ENCODE measurements at regions not wholly inside any gene's neighbourhood (a gene's known extent, or its start where the extent isn't known, plus 50 kb on each side); places are given as distances from the start of the nearest gene placed in this dataset.

GRCh38 chr7:41093141-41093540, 609.7 kb downstream of the INHBA start:
- no peaks in the 10 kb centered on the region for H3K27me3 Mint-ChIP-seq
- POLR2A ChIA-PET: no interaction called here
- H3K4me3 Mint-ChIP-seq: no peak overlapping the region
- H3K4me1 Mint-ChIP-seq: no peaks in the 10 kb centered on the region
- H3K27ac Mint-ChIP-seq: no peak overlapping the region
- H3K36me3 Mint-ChIP-seq (ENCODE audit: low read depth): no peaks in the 10 kb centered on the region
- no peak for ATAC-seq (ENCODE audit: low read depth)
- no peak for TF ChIP-seq CTCF (IDR thresholded peaks at IDR 0.05)
- intact Hi-C loops (cut with micrococcal nuclease): no loop called here
- H3K9me3 Mint-ChIP-seq: peaks cover 8% of the 10 kb centered on the region
- DNase-seq: no peak
- CTCF ChIA-PET: no interaction called here

- Mint-ChIP-seq H3K9me3 (peaks cover 8% of the 10 kb centered on the region), H3K4me3 (no peak overlapping the region), H3K27me3 (no peaks in the 10 kb centered on the region), H3K27ac (no peak overlapping the region), H3K4me1 (no peaks in the 10 kb centered on the region), H3K36me3 (ENCODE audit: low read depth) (no peaks in the 10 kb centered on the region)
- POLR2A ChIA-PET: no interaction called here
- CTCF ChIA-PET: no interaction called here
- ATAC-seq (ENCODE audit: low read depth) (no peak), DNase-seq (no peak)
- no peak for TF ChIP-seq CTCF (IDR thresholded peaks at IDR 0.05)
- intact Hi-C loops (cut with micrococcal nuclease): no loop called here
Measured at GRCh38 chr7:41085244-41085643, 617.6 kb downstream of the INHBA start.

GRCh38 chr7:41084381-41084780, 618.5 kb downstream of the INHBA start:
- intact Hi-C loops (cut with micrococcal nuclease): no loop called here
- H3K9me3 Mint-ChIP-seq: peaks cover 4% of the 10 kb centered on the region
- H3K4me3 Mint-ChIP-seq: no peak overlapping the region
- no peaks in the 10 kb centered on the region for H3K27me3 Mint-ChIP-seq
- ChIA-PET POLR2A (no interaction called here), CTCF (no interaction called here)
- no peaks in the 10 kb centered on the region for H3K36me3 Mint-ChIP-seq (ENCODE audit: low read depth)
- H3K4me1 Mint-ChIP-seq: no peaks in the 10 kb centered on the region
- no peak for DNase-seq
- no peak for ATAC-seq (ENCODE audit: low read depth)
- TF ChIP-seq CTCF (IDR thresholded peaks at IDR 0.05): no peak
- no peak overlapping the region for H3K27ac Mint-ChIP-seq

- DNase-seq (no peak), ATAC-seq (ENCODE audit: low read depth) (no peak)
- ChIA-PET CTCF (no interaction called here), POLR2A (no interaction called here)
- Mint-ChIP-seq H3K4me1 (no peaks in the 10 kb centered on the region), H3K27me3 (peaks cover 3% of the 10 kb centered on the region), H3K36me3 (ENCODE audit: low read depth) (no peaks in the 10 kb centered on the region), H3K27ac (no peak overlapping the region), H3K4me3 (no peak overlapping the region), H3K9me3 (no peaks in the 10 kb centered on the region)
- TF ChIP-seq CTCF (IDR thresholded peaks at IDR 0.05): no peak
- intact Hi-C loops (cut with micrococcal nuclease): no loop called here
Measured at GRCh38 chr7:41069635-41070034, 633.3 kb downstream of the INHBA start.

GRCh38 chr7:41067576-41067975, 635.3 kb downstream of the INHBA start:
- ATAC-seq (ENCODE audit: low read depth) (no peak), DNase-seq (no peak)
- peaks cover 3% of the 10 kb centered on the region for H3K27me3 Mint-ChIP-seq
- no peak for TF ChIP-seq CTCF (IDR thresholded peaks at IDR 0.05)
- no peak overlapping the region for H3K27ac Mint-ChIP-seq
- ChIA-PET CTCF (no interaction called here), POLR2A (no interaction called here)
- H3K4me3 Mint-ChIP-seq: no peak overlapping the region
- H3K4me1 Mint-ChIP-seq: no peaks in the 10 kb centered on the region
- intact Hi-C loops (cut with micrococcal nuclease): no loop called here
- H3K36me3 Mint-ChIP-seq (ENCODE audit: low read depth): no peaks in the 10 kb centered on the region
- no peaks in the 10 kb centered on the region for H3K9me3 Mint-ChIP-seq
